HG03103 (cell line): ENCODE measurements at regions not wholly inside any gene's neighbourhood (a gene's known extent, or its start where the extent isn't known, plus 50 kb on each side); places are given as distances from the start of the nearest gene placed in this dataset.
"Not testable (repeated sequence)": the region's sequence is repeated elsewhere in the genome, so short reads cannot be mapped to it uniquely, and the experiment has no call there.

ENCODE experiments used
- ATAC-seq: cut with Tn5 transposase; IDR thresholded peaks from one replicate; pipeline ENCODE4 v1.9.1; 2021; ENCODE audit warnings: low read depth; ENCODE audit not compliant: unreplicated experiment

- not testable (repeated sequence) for ATAC-seq
Observed at GRCh38 chr21:5121849-5122248, 5399.5 kb upstream of the TPTE start.

GRCh38 chr21:5123655-5124054 is 5397.7 kb upstream of the TPTE start:
- ATAC-seq, result not testable (repeated sequence)

DNA sequence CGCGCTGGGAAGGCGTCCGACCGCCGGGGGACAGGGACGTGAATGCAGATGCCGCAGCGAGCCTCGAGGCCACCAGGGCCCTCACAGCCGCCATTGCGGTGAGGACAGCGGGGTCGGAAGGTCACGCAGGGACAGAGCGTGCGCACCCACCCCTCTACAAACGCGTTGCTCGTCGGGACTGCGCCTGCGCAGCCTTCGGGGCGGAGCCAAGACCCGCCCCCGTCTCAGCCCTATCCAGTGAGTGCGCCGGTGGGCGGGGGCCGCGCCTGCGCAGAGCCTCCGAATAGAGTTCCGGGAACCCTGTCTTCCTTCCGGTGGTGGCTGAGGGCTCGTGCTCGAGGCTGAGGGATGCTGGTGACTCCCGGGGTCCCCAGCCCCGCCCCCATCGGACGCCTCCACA is 5393.1 kb upstream of the TPTE start:
- ATAC-seq, result peak; percentile 92

GRCh38 chr21:5133824-5134223 is 5387.6 kb upstream of the TPTE start:
- not testable (repeated sequence) for ATAC-seq

DNA sequence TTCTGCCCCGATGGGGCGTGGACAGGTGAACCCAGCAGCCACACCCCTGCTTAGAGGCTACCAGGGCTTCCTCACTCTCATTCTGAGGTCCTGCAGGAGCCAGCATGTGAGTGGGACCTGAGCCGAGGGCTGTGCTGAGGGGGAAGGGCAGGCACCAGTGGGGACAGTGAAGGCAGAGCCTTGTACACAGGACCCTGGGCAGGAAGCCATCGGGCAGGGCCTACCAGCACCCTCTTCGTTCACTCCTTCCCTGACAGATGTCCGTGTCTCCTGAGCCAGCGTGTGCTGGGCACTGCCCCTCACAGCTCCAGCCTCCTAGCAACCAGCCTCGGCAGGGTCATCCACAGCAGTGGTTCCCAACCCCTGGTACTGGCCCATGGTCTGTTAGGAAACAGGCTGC is 5385.0 kb upstream of the TPTE start:
- not testable (repeated sequence) for ATAC-seq

GRCh38 chr21:5137006-5137405 is 5384.4 kb upstream of the TPTE start:
- ATAC-seq, result not testable (repeated sequence)

GRCh38 chr21:5138687-5139086 is 5382.7 kb upstream of the TPTE start:
- ATAC-seq, result not testable (repeated sequence)

GRCh38 chr21:5139528-5139927 is 5381.9 kb upstream of the TPTE start:
- not testable (repeated sequence) for ATAC-seq

DNA sequence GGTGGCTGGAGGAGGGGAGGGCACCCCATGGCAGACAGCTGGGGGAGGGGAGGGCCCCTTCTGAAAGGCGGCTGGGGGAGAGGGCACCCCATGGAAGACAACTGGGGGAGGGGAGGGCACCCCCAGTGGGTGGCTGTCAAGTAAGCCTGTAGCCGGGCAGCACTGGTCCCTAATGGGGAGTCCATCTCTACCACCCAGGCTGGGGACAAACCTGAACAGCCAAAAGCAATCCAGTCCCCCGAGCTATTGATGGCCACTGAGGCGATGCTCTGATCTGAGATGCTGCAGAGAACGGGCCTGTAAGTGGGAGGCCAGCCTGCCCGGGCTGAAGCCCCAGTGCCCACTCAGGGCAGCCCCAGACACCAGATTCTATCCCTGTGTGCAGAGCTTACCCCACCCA is 5378.4 kb upstream of the TPTE start:
- not testable (repeated sequence) for ATAC-seq

DNA sequence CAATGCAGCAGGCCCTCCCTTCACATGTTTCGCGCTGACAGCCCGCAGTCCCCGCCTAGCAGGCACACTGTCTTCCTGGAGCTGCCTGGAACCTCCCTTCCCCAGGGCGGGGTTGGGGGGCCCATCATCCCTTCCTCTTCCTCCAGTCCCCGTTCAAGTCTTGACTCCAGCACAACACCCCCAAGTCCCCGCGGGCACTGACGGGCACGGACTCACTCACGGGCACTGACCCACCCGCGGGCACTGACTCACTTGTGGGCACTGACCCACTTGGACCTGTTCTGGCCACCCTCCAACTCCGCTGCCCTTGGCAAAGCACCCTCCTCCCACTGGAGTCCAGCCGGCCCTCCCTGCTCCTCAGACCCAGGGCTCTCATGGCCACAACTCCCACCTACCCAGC is 5376.7 kb upstream of the TPTE start:
- ATAC-seq, result not testable (repeated sequence)

- not testable (repeated sequence) for ATAC-seq
Observed at GRCh38 chr21:5147685-5148084, 5373.7 kb upstream of the TPTE start.

DNA sequence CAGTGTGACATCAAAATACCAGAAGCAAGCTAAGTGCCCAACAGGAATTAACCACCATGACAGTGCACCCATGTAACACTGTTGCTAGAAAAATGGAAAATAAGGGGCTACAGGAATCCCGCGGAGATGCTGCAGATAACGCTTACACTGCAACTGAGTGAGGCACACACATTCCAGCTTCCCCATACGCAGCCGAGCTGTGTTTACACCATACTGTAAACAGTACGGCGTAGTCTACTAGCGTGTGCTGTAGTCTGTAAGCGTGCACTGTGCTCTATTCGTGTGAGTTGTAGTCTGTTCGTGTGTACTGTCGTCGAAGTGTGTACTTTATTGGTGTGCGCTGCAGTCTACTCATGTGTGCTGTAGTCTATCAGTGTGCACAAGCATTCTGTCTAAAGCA is 5372.2 kb upstream of the TPTE start:
- ATAC-seq, result not testable (repeated sequence)

DNA sequence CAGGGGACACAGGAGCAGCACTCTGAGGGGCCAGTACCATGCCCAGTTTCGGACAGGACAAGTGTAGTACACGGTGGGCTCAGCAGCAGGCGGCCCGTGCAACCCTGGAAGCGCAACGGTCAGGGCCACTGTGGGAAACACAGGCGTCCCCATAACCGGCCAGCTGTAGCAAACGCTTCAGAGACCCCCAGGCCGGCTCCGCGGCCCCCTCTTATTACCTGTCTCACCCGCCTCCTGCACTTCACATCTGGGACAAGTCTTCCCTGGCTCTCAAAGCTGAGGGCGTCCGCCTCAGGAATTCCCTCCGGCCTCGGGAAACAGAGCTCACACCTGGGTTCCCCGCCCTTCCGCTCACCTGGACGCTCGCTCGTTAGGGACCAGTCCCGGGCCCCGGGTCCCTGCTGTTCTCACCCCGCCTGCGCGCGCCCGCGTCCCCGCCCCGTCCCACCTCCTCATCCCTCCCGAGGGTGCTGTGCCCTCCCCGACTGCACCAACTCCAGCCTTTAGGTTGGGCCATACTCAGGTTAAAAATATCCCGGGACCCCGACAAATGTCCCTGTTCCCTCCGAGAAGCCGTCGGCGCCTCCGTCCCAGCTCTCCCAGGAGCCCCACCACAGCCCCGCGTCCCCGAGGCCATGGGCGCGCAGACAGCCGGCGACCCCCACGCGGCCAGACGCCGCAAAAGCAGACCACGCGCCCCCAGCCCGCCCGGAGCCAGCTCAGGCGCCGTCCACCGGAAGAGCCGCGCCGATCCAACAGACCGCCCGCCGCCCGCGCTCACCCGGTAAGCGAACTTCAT is 5367.3 kb upstream of the TPTE start:
- not testable (repeated sequence) for ATAC-seq

GRCh38 chr21:5154641-5154982 is 5366.8 kb upstream of the TPTE start:
- ATAC-seq, result peak; percentile 80

DNA sequence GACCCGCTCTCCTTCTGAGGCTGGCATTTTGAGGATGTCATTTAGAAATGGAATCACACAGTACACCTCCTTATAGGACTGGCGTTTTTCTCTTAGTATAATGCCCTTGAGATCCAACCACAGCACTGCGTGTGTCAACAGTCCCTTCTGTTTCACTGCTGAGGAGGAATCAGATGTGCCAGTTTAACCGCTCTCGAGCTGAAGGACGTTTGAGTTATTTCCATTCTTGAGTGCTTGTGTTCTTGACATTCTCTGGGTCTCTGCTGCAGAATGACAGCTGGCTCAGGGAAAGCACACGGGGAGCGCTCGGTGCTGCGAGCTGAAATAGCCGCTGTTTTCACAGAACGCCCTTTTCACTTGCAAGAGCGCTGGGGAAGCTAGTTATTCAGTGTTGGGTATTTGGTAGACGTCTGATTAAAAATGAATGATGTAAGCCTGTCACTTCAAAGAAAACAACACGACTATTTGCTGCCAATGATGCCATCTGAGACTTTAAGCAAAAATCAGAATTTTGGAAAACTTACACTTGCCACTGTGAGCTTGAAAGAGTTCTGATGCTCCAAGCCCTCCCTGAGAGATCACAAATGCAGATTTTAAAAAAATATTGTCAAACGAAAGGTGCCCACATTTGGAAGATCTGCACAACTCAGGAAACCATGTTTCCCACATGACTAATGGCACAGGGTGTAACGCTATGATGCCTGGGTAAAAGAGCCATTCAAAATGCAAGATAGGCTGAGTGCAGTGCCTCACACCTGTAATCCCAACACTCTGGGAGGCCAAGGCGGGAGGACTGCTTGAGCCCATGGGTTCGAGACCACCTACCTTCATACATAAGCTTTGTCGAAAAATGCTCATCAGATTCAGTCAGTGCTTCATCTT is 5358.4 kb upstream of the TPTE start:
- not testable (repeated sequence) for ATAC-seq

GRCh38 chr21:5165829-5166228 is 5355.6 kb upstream of the TPTE start:
- ATAC-seq, result not testable (repeated sequence)
